ENCODE measurements at regions not wholly inside any gene's neighbourhood (a gene's known extent, or its start where the extent isn't known, plus 50 kb on each side); places are given as distances from the start of the nearest gene placed in this dataset.

- TF ChIP-seq CTCF (conservative IDR thresholded peaks at IDR 0.05) (no peak), EZH2 (IDR thresholded peaks at IDR 0.05; ENCODE audit: low read depth) (no peak)
Observed at GRCh38 chr5:32504329-32504988, 59.9 kb upstream of the ZFR start.

All from PC-9 (cell line).